ENCODE measurements at regions not wholly inside any gene's neighbourhood (a gene's known extent, or its start where the extent isn't known, plus 50 kb on each side); places are given as distances from the start of the nearest gene placed in this dataset.
"Not testable (repeated sequence)": the region's sequence is repeated elsewhere in the genome, so short reads cannot be mapped to it uniquely, and the experiment has no call there.

DNA sequence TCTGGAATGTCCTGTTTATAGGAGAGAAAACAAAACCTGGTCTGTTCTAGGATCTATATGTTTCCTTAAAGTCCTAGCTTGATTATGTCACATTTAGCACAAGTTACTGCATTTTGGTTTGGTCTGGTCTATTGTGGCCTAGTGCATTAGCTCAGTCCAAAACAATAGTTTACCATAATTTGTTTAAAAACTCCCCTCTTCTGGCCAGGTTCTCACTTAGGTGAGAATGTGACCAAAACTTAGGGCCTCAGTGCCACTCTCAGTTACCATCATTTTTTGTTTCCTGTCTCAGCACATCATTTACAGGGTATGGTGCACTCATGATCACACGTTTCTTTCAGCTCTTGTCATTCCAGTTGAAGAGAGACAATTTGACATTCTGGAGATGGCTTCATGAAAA lies 378.5 kb downstream of the KLHL4 start:
- 71 to 93% methylated on average over 1 of the region's 1 CpG for WGBS, 2 donors
- no peaks in the 10 kb centered on the region for H3K36me3 ChIP-seq (ENCODE audit: control insufficient read depth in 1 of 2, insufficient read depth in 2 of 2, low read length in 1 of 2)
- intact Hi-C loops (cut with DNase I): no loop called here
- ATAC-seq (ENCODE audit: low FRiP score) (no peak), DNase-seq (no peak)
- no peaks in the 10 kb centered on the region for H3K9me3 ChIP-seq (ENCODE audit: control insufficient read depth, low read length)
- H3K4me1 ChIP-seq (ENCODE audit: control insufficient read depth in 1 of 2, insufficient read depth in 2 of 2, low read length in 2 of 2): peaks cover 0 to 2% of the 10 kb centered on the region in 2 donors
- H3K27me3 ChIP-seq (ENCODE audit: control insufficient read depth in 1 of 2, insufficient read depth in 2 of 2, low read length in 1 of 2): no peaks in the 10 kb centered on the region
- no peak overlapping the region for H3K4me3 ChIP-seq (ENCODE audit: low read length in 2 of 2)
- no peak overlapping the region for H3K27ac ChIP-seq (ENCODE audit: low read depth in 1 of 2, low read length in 2 of 2)

DNA sequence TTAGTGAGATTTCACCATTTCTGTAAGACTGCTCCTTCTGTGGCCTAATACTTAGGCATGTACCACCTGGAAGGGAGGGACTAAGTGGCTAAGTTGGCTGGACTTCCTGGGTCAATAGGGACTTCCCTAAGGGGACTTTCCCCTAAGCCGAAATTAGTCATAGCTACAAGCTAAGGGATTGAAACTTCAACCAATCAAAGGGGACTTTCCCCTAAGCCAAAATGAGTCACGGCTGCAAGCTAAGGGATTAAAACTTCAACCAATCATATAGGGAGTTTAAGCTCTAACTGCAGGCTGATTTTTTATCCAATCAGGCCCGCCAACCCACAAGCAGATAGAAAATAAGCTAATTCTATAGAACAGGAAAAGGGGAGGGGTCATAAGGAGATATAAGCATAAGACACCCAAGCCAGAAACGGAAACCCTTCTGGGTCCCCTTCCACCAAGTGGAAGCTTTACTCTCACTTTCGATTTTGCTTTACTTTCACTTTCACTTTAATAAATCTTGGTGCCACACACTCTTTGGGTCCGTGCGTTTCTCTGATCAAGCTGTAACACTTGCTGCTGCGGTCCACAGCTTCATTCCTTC lies 382.8 kb downstream of the KLHL4 start:
- DNase-seq (no peak), ATAC-seq (ENCODE audit: low FRiP score) (no peak)
- no peak overlapping the region for H3K4me3 ChIP-seq (ENCODE audit: low read length in 2 of 2)
- intact Hi-C loops (cut with DNase I): no loop called here
- peaks cover 0 to 1% of the 10 kb centered on the region in 2 donors for H3K4me1 ChIP-seq (ENCODE audit: control insufficient read depth in 1 of 2, insufficient read depth in 2 of 2, low read length in 2 of 2)
- 72 to 79% methylated on average over 8 of the region's 8 CpGs for WGBS, 2 donors
- H3K27ac ChIP-seq (ENCODE audit: low read depth in 1 of 2, low read length in 2 of 2): no peak overlapping the region
- no peaks in the 10 kb centered on the region for H3K9me3 ChIP-seq (ENCODE audit: control insufficient read depth, low read length)
- H3K27me3 ChIP-seq (ENCODE audit: control insufficient read depth in 1 of 2, insufficient read depth in 2 of 2, low read length in 1 of 2): no peaks in the 10 kb centered on the region
- no peaks in the 10 kb centered on the region for H3K36me3 ChIP-seq (ENCODE audit: control insufficient read depth in 1 of 2, insufficient read depth in 2 of 2, low read length in 1 of 2)

DNA sequence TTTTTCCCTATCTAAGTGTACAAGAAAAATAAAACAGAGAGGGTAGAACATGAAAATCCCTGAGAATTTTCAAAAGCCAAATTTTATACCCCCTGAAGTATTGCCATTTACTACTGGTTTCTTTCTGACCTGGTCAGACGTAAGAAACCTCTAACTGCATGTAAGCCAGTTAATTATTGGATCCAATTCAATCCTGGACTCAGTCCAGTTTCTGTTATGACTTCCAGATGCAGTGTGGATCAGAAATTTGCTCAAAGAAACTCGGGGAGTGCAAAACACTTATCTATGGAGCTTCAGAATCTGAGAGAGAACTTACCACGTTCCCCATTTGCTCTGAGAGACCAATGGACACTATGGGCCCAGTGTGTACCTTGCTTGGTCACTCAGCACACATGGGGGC lies 383.5 kb downstream of the KLHL4 start:
- no peaks in the 10 kb centered on the region for H3K27me3 ChIP-seq (ENCODE audit: control insufficient read depth in 1 of 2, insufficient read depth in 2 of 2, low read length in 1 of 2)
- H3K4me3 ChIP-seq (ENCODE audit: low read length in 2 of 2): no peak overlapping the region
- intact Hi-C loops (cut with DNase I): no loop called here
- no peak for ATAC-seq (ENCODE audit: low FRiP score)
- no peaks in the 10 kb centered on the region for H3K4me1 ChIP-seq (ENCODE audit: control insufficient read depth in 1 of 2, insufficient read depth in 2 of 2, low read length in 2 of 2)
- no peak for DNase-seq
- 28% methylated on average over 3 of the region's 3 CpGs for WGBS, 2 donors
- H3K27ac ChIP-seq (ENCODE audit: low read depth in 1 of 2, low read length in 2 of 2): no peak overlapping the region
- H3K9me3 ChIP-seq (ENCODE audit: control insufficient read depth, low read length): no peaks in the 10 kb centered on the region
- H3K36me3 ChIP-seq (ENCODE audit: control insufficient read depth in 1 of 2, insufficient read depth in 2 of 2, low read length in 1 of 2): no peaks in the 10 kb centered on the region

DNA sequence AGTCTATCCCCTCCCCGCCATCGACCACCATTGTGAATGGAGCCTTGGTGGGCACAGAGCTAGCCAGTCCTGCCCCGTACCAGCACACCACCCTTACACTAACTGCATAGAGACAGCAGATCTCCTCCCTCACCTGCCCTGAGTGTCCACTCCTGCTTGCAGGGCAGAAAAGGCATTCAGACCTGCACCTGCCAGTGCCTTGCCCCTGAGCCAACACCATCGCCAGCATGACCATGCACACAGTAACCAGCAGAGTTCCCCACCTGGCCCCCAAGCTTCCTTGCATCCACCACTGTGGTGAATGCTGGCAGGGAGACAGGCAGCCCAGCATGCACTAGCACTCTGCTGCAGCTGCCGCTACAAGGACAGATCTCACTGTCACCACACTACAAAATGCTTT lies 397.1 kb downstream of the KLHL4 start:
- no peak overlapping the region for H3K27ac ChIP-seq (ENCODE audit: low read depth in 1 of 2, low read length in 2 of 2)
- no peak overlapping the region for H3K4me3 ChIP-seq (ENCODE audit: low read length in 2 of 2)
- intact Hi-C loops (cut with DNase I): no loop called here
- H3K36me3 ChIP-seq (ENCODE audit: control insufficient read depth in 1 of 2, insufficient read depth in 2 of 2, low read length in 1 of 2): no peaks in the 10 kb centered on the region
- H3K9me3 ChIP-seq (ENCODE audit: control insufficient read depth, low read length): no peaks in the 10 kb centered on the region
- no peaks in the 10 kb centered on the region for H3K27me3 ChIP-seq (ENCODE audit: control insufficient read depth in 1 of 2, insufficient read depth in 2 of 2, low read length in 1 of 2)
- no peaks in the 10 kb centered on the region for H3K4me1 ChIP-seq (ENCODE audit: control insufficient read depth in 1 of 2, insufficient read depth in 2 of 2, low read length in 2 of 2)
- ATAC-seq (ENCODE audit: low FRiP score) (no peak), DNase-seq (peak in 1 of 2 donors; percentile 56)
- 86 to 98% methylated on average over 5 of the region's 5 CpGs for WGBS, 2 donors

DNA sequence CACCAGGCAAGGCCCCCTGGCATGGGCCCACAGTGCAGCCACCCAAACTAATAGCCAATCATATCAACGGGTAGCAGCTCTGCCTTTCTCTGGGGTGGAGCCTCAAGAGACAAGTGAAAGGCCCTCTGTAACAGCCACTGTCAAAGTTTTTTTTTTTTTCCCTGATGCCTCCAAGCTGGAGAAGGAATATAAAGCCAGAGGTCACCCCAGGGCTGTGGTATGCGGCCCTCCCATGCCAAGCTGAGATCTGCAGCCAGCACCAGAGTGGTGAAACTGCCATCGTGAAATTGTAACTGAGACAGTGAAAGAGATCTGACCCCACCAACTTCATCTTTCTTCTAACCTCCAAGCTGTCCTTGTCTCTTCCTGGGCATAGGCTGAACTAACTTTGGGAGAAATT lies 407.0 kb downstream of the KLHL4 start:
- WGBS, 2 donors: 40% methylated on average over 3 of the region's 3 CpGs
- intact Hi-C loops (cut with DNase I): no loop called here

DNA sequence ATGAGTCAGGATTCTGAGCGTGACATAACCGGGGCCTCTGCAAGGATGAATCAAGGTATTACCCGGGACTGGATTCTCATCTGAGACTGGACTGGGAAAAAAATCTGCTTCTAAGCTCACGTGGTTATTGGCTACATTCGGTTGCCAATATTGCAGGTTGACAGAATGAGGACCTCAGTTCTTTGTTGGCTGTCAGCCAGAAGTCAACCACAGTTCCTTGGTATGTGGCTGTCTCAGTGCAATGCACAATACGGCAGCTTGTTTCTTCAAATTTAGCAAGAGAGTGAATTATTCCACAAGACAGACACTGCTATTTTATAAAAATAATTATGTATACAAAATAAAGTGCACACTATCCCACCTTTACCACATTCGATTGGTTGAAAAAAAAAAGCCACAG lies 424.2 kb downstream of the KLHL4 start:
- intact Hi-C loops (cut with DNase I): no loop called here
- no peaks in the 10 kb centered on the region for H3K36me3 ChIP-seq (ENCODE audit: control insufficient read depth in 1 of 2, insufficient read depth in 2 of 2, low read length in 1 of 2)
- H3K27me3 ChIP-seq (ENCODE audit: control insufficient read depth in 1 of 2, insufficient read depth in 2 of 2, low read length in 1 of 2): no peaks in the 10 kb centered on the region
- WGBS, 2 donors: 59 to 62% methylated on average over 7 of the region's 7 CpGs
- H3K4me3 ChIP-seq (ENCODE audit: low read length in 2 of 2): no peak overlapping the region
- H3K9me3 ChIP-seq (ENCODE audit: control insufficient read depth, low read length): no peaks in the 10 kb centered on the region
- DNase-seq: no peak
- no peak overlapping the region for H3K27ac ChIP-seq (ENCODE audit: low read depth in 1 of 2, low read length in 2 of 2)
- ATAC-seq (ENCODE audit: low FRiP score): no peak
- H3K4me1 ChIP-seq (ENCODE audit: control insufficient read depth in 1 of 2, insufficient read depth in 2 of 2, low read length in 2 of 2): no peaks in the 10 kb centered on the region

More for the DNA sequence above, 407.0 kb downstream of the KLHL4 start:
- DNase-seq (no peak), ATAC-seq (ENCODE audit: low FRiP score) (no peak)
- Histone ChIP-seq H3K4me3 (ENCODE audit: low read length in 2 of 2) (no peak overlapping the region), H3K27ac (ENCODE audit: low read depth in 1 of 2, low read length in 2 of 2) (no peak overlapping the region), H3K9me3 (ENCODE audit: control insufficient read depth, low read length) (no peaks in the 10 kb centered on the region), H3K4me1 (ENCODE audit: control insufficient read depth in 1 of 2, insufficient read depth in 2 of 2, low read length in 2 of 2) (no peaks in the 10 kb centered on the region), H3K27me3 (ENCODE audit: control insufficient read depth in 1 of 2, insufficient read depth in 2 of 2, low read length in 1 of 2) (no peaks in the 10 kb centered on the region), H3K36me3 (ENCODE audit: control insufficient read depth in 1 of 2, insufficient read depth in 2 of 2, low read length in 1 of 2) (no peaks in the 10 kb centered on the region)

DNA sequence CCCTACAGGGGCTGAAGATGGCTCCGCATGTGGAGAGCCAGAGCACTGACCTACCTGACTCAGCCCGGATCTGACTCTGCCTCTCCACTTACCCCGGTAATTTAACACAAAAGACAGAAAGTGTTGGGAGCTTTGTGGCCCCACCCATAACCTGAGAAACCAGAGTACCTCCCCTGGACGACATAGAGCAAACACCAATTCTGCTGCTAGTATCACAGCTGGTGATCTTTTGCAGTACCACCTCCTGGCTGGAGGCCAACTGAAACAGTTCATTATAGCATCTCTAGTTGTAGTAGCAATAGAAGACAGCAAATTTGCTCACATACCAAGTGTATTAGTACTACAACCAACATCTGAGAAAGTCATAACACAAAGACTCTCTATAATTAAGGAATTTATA lies 443.9 kb downstream of the KLHL4 start:
- DNase-seq: peak in 1 of 2 donors; percentile 22
- Histone ChIP-seq H3K4me1 (ENCODE audit: control insufficient read depth in 1 of 2, insufficient read depth in 2 of 2, low read length in 2 of 2) (no peaks in the 10 kb centered on the region), H3K27ac (ENCODE audit: low read depth in 1 of 2, low read length in 2 of 2) (no peak overlapping the region), H3K36me3 (ENCODE audit: control insufficient read depth in 1 of 2, insufficient read depth in 2 of 2, low read length in 1 of 2) (no peaks in the 10 kb centered on the region), H3K27me3 (ENCODE audit: control insufficient read depth in 1 of 2, insufficient read depth in 2 of 2, low read length in 1 of 2) (no peaks in the 10 kb centered on the region), H3K9me3 (ENCODE audit: control insufficient read depth, low read length) (no peaks in the 10 kb centered on the region), H3K4me3 (ENCODE audit: low read length in 2 of 2) (no peak overlapping the region)
- intact Hi-C loops (cut with DNase I): no loop called here
- no peak for ATAC-seq (ENCODE audit: low FRiP score)
- 49 to 75% methylated on average over 4 of the region's 4 CpGs for WGBS, 2 donors

DNA sequence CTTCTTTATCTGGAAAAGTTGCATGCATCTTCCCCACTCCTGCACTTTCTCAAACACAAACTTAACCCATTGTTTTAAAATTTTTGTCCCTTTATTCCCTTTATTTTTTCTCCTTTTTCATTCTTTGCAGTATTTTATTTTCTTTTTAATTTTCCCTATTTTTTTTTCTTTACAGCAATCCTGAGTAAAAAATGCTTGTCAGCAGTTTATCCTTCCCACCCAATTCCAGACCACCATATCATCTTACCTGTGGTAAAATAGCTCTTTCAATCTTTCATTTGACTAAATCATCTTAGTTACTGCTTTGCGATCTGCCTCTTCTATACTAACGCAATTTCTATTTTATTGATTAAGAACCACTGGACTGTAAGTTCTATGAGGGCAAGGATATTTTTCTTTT lies 450.5 kb downstream of the KLHL4 start:
- DNase-seq: no peak
- Histone ChIP-seq H3K4me3 (ENCODE audit: low read length in 2 of 2) (no peak overlapping the region), H3K4me1 (ENCODE audit: control insufficient read depth in 1 of 2, insufficient read depth in 2 of 2, low read length in 2 of 2) (no peaks in the 10 kb centered on the region), H3K27ac (ENCODE audit: low read depth in 1 of 2, low read length in 2 of 2) (no peak overlapping the region), H3K27me3 (ENCODE audit: control insufficient read depth in 1 of 2, insufficient read depth in 2 of 2, low read length in 1 of 2) (no peaks in the 10 kb centered on the region), H3K9me3 (ENCODE audit: control insufficient read depth, low read length) (no peaks in the 10 kb centered on the region), H3K36me3 (ENCODE audit: control insufficient read depth in 1 of 2, insufficient read depth in 2 of 2, low read length in 1 of 2) (no peaks in the 10 kb centered on the region)
- 91 to 98% methylated on average over 2 of the region's 2 CpGs for WGBS, 2 donors
- intact Hi-C loops (cut with DNase I): no loop called here
- no peak for ATAC-seq (ENCODE audit: low FRiP score)

DNA sequence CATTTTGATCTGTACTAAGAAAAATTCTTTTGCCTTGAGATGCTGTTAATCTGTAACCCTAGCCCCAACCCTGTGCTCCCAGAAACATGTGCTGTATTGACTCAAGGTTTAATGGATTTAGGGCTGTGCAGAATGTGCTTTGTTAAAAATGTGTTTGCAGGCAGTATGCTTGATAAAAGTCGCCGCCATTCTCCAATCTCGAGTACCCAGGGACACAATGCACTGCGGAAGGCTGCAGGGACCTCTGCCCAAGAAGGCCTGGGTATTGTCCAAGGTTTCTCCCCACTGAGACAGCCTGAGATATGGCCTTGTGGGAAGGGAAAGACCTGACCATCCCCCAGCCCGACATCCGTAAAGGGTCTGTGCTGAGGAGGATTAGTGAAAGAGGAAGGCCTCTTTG lies 454.5 kb downstream of the KLHL4 start:
- H3K36me3 ChIP-seq (ENCODE audit: control insufficient read depth in 1 of 2, insufficient read depth in 2 of 2, low read length in 1 of 2); H3K27ac ChIP-seq (ENCODE audit: low read depth in 1 of 2, low read length in 2 of 2); H3K4me1 ChIP-seq (ENCODE audit: control insufficient read depth in 1 of 2, insufficient read depth in 2 of 2, low read length in 2 of 2); DNase-seq; H3K27me3 ChIP-seq (ENCODE audit: control insufficient read depth in 1 of 2, insufficient read depth in 2 of 2, low read length in 1 of 2); intact Hi-C loops (cut with DNase I); ATAC-seq (ENCODE audit: low FRiP score); H3K4me3 ChIP-seq (ENCODE audit: low read length in 2 of 2); H3K9me3 ChIP-seq (ENCODE audit: control insufficient read depth, low read length): not testable (repeated sequence)
- WGBS, 2 donors: 69 to 75% methylated on average over 6 of the region's 6 CpGs
